Common myeloid progenitor, CD34-positive (primary cell): ENCODE measurements at regions not wholly inside any gene's neighbourhood (a gene's known extent, or its start where the extent isn't known, plus 50 kb on each side); places are given as distances from the start of the nearest gene placed in this dataset.

ENCODE experiments used
- CTCF ChIA-PET: fragments of 350-600 bp; sonication (Branson Sonifier 250); formaldehyde crosslinking; loops from one replicate; lab custom pipeline; 2021; ENCODE audit warnings: antibody characterized with exemption; lab: Charles Lee
- POLR2A ChIA-PET: fragments of 350-600 bp; sonication (Branson Sonifier 250); formaldehyde crosslinking; loops from one replicate; lab custom pipeline; 2021; ENCODE audit warnings: antibody characterized with exemption; lab: Charles Lee
- DNase-seq, 3 donors: peaks; one replicate each; pipeline versions ENCODE4 v3.0.0 to v3.0.0-alpha.2; 2013
- H3K27ac ChIP-seq, 2 experiments: 1 replicate in 1 of 2; 2 replicates in 1 of 2; pipeline ENCODE4 v1.7.0; 2013; ENCODE audit warnings: inconsistent platforms in 2 of 2, low read length in 2 of 2, mild to moderate bottlenecking in 2 of 2, low read depth in 1 of 2, moderate library complexity in 1 of 2; ENCODE audit not compliant: severe bottlenecking in 2 of 2, insufficient read depth in 1 of 2, poor library complexity in 1 of 2
- H3K27me3 ChIP-seq, 5 experiments: replicated peaks in 2 of 5; 1 replicate in 3 of 5; 2 replicates in 2 of 5; pipeline versions ENCODE4 v1.6.1 to v1.7.0; 2013; ENCODE audit warnings: low read length in 4 of 5, mild to moderate bottlenecking in 2 of 5, moderate library complexity in 2 of 5, inconsistent platforms in 1 of 5; ENCODE audit not compliant: insufficient read depth in 5 of 5, control insufficient read depth in 4 of 5
- H3K36me3 ChIP-seq, 4 experiments: 1 replicate in 2 of 4; 2 replicates in 2 of 4; pipeline versions ENCODE4 v1.6.1 to v1.7.0; 2013; ENCODE audit warnings: low read length in 3 of 4, control low read depth in 1 of 4, mild to moderate bottlenecking in 1 of 4; ENCODE audit not compliant: control insufficient read depth in 4 of 4, insufficient read depth in 4 of 4
- H3K4me1 ChIP-seq, 4 experiments: 1 replicate in 3 of 4; 2 replicates in 1 of 4; pipeline versions ENCODE4 v1.6.1 to v1.7.1; 2013; ENCODE audit warnings: low read length in 3 of 4, mild to moderate bottlenecking in 3 of 4, control low read depth in 1 of 4, inconsistent platforms in 1 of 4, moderate library complexity in 1 of 4; ENCODE audit not compliant: control insufficient read depth in 4 of 4, insufficient read depth in 4 of 4; ENCODE audit errors: control extremely low read depth in 1 of 4
- H3K4me3 ChIP-seq, 7 experiments: 1 replicate in 4 of 7; 2 replicates in 3 of 7; pipeline versions ENCODE4 v1.5.1 to v1.7.0; 2013; ENCODE audit warnings: mild to moderate bottlenecking in 7 of 7, low read length in 6 of 7, moderate library complexity in 6 of 7, inconsistent platforms in 2 of 7, low read depth in 2 of 7, control low read depth in 1 of 7; ENCODE audit not compliant: insufficient read depth in 4 of 7, control insufficient read depth in 1 of 7; ENCODE audit errors: extremely low read depth in 1 of 7
- H3K9me3 ChIP-seq, 5 experiments: 1 replicate in 4 of 5; 2 replicates in 1 of 5; pipeline versions ENCODE4 v1.6.1 to v1.7.1; 2013; ENCODE audit warnings: low read length in 4 of 5, mild to moderate bottlenecking in 2 of 5, inconsistent platforms in 1 of 5, low read depth in 1 of 5, moderate library complexity in 1 of 5; ENCODE audit not compliant: control insufficient read depth in 4 of 5, insufficient read depth in 2 of 5; ENCODE audit errors: control extremely low read depth in 1 of 5
- WGBS: methylation state at CpG from one replicate; pipeline ENCODE4 v1.1.5; 2013; ENCODE audit not compliant: insufficient coverage; 5-methylcytosine and 5-hydroxymethylcytosine counted together

GRCh38 chrX:809081-809480 is 178.5 kb downstream of the SHOX start:
- 68% methylated on average over 5 of the region's 11 CpGs for WGBS
- DNase-seq: no peak
- Histone ChIP-seq H3K4me3 (no peak overlapping the region), H3K27ac (no peak overlapping the region), H3K4me1 (peaks cover 0 to 14% (median 5%) of the 10 kb centered on the region in 4 experiments), H3K27me3 (peaks cover 0 to 26% (median 17%) of the 10 kb centered on the region in 5 experiments), H3K36me3 (no peaks in the 10 kb centered on the region), H3K9me3 (no peaks in the 10 kb centered on the region)
- ChIA-PET POLR2A (no interaction called here), CTCF (no interaction called here)

GRCh38 chrX:806586-806985 is 176.0 kb downstream of the SHOX start:
- H3K4me3 ChIP-seq: no peak overlapping the region
- H3K36me3 ChIP-seq: no peaks in the 10 kb centered on the region
- H3K27ac ChIP-seq: no peak overlapping the region
- ChIA-PET CTCF (no interaction called here), POLR2A (no interaction called here)
- H3K9me3 ChIP-seq: no peaks in the 10 kb centered on the region
- H3K4me1 ChIP-seq: peaks cover 0 to 14% (median 5%) of the 10 kb centered on the region in 4 experiments
- 92% methylated on average over 5 of the region's 8 CpGs for WGBS
- peaks cover 0 to 32% (median 16%) of the 10 kb centered on the region in 5 experiments for H3K27me3 ChIP-seq
- no peak for DNase-seq

- Histone ChIP-seq H3K4me1 (peaks cover 0 to 14% (median 5%) of the 10 kb centered on the region in 4 experiments), H3K27ac (no peak overlapping the region), H3K4me3 (no peak overlapping the region), H3K36me3 (no peaks in the 10 kb centered on the region), H3K27me3 (peaks cover 0 to 32% (median 16%) of the 10 kb centered on the region in 5 experiments), H3K9me3 (peaks cover 0 to 3% (median 0%) of the 10 kb centered on the region in 5 experiments)
- WGBS: 80% methylated on average over 11 of the region's 11 CpGs
- DNase-seq: no peak
- POLR2A ChIA-PET: no interaction called here
- CTCF ChIA-PET: no interaction called here
Measured at GRCh38 chrX:805988-806387, 175.4 kb downstream of the SHOX start.

- peak in 1 of 3 donors; percentile 22 for DNase-seq
- 37% methylated on average over 6 of the region's 16 CpGs for WGBS
- ChIA-PET CTCF (no interaction called here), POLR2A (no interaction called here)
- H3K4me1 ChIP-seq: peaks cover 0 to 14% (median 5%) of the 10 kb centered on the region in 4 experiments
- H3K9me3 ChIP-seq: peaks cover 0 to 3% (median 0%) of the 10 kb centered on the region in 5 experiments
- peak overlapping the region in 4 of 7 experiments; percentile 23 to 46 (median 36) for H3K4me3 ChIP-seq
- H3K36me3 ChIP-seq: no peaks in the 10 kb centered on the region
- H3K27me3 ChIP-seq: peaks cover 0 to 32% (median 16%) of the 10 kb centered on the region in 5 experiments
- no peak overlapping the region for H3K27ac ChIP-seq
Measured at GRCh38 chrX:805103-805670, 174.6 kb downstream of the SHOX start.

GRCh38 chrX:802846-803245 is 172.3 kb downstream of the SHOX start:
- ChIA-PET POLR2A (no interaction called here), CTCF (no interaction called here)
- WGBS: 98% methylated on average over 6 of the region's 6 CpGs
- H3K27ac ChIP-seq: no peak overlapping the region
- H3K9me3 ChIP-seq: peaks cover 0 to 3% (median 0%) of the 10 kb centered on the region in 5 experiments
- H3K27me3 ChIP-seq: peaks cover 0 to 32% (median 16%) of the 10 kb centered on the region in 5 experiments
- H3K4me1 ChIP-seq: peaks cover 0 to 14% (median 5%) of the 10 kb centered on the region in 4 experiments
- no peaks in the 10 kb centered on the region for H3K36me3 ChIP-seq
- no peak overlapping the region for H3K4me3 ChIP-seq
- no peak for DNase-seq

- DNase-seq: no peak
- Histone ChIP-seq H3K36me3 (no peaks in the 10 kb centered on the region), H3K4me3 (no peak overlapping the region), H3K9me3 (peaks cover 0 to 3% (median 0%) of the 10 kb centered on the region in 5 experiments), H3K4me1 (peaks cover 0 to 3% (median 0%) of the 10 kb centered on the region in 4 experiments), H3K27me3 (peaks cover 0 to 11% (median 4%) of the 10 kb centered on the region in 5 experiments), H3K27ac (no peak overlapping the region)
- CTCF ChIA-PET: no interaction called here
- POLR2A ChIA-PET: no interaction called here
- WGBS: no CpG with 5 or more reads among the region's 3 CpGs
Measured at GRCh38 chrX:799808-800207, 169.2 kb downstream of the SHOX start.

- ChIA-PET CTCF (no interaction called here), POLR2A (no interaction called here)
- Histone ChIP-seq H3K36me3 (no peaks in the 10 kb centered on the region), H3K27ac (no peak overlapping the region), H3K4me3 (no peak overlapping the region), H3K9me3 (peaks cover 0 to 12% (median 0%) of the 10 kb centered on the region in 5 experiments), H3K27me3 (peaks cover 0 to 53% (median 23%) of the 10 kb centered on the region in 5 experiments), H3K4me1 (no peaks in the 10 kb centered on the region)
- WGBS: 85% methylated on average over 4 of the region's 11 CpGs
- no peak for DNase-seq
Measured at GRCh38 chrX:794311-794710, 163.7 kb downstream of the SHOX start.
